ENCODE measurements at regions not wholly inside any gene's neighbourhood (a gene's known extent, or its start where the extent isn't known, plus 50 kb on each side); places are given as distances from the start of the nearest gene placed in this dataset.

DNA sequence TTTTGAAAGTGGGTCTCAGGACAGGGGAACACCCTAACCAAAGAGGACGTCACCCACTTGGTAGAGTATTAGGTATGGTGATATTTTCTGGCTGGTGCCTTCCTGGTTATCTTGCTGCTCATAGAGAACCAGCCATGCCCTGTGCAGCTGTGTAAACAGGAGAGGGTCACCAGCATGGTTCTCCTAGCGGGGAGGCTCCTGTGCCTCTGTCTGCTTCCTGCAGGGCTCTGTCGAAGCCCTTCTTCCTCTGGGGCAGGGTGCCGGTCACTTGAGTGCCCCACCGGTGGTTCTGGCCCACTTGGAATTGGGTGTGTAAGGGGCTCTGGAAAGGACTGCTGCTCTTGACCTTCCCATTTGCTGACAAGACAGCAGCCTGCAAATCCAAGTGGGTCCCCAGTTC is 80.5 kb upstream of the KCNK12 start:
- Histone ChIP-seq H3K9me3 (no peaks in the 10 kb centered on the region), H3K4me1 (no peaks in the 10 kb centered on the region), H3K4me3 (no peak overlapping the region), H3K27ac (no peak overlapping the region), H3K36me3 (no peaks in the 10 kb centered on the region), H3K27me3 (no peaks in the 10 kb centered on the region)
- TF ChIP-seq POLR2A (IDR thresholded peaks at IDR 0.05) (no peak), CTCF (IDR thresholded peaks at IDR 0.05) (no peak), EP300 (IDR thresholded peaks at IDR 0.05) (no peak)
- WGBS, 2 donors (ENCODE audit: low coverage in 1 of 2), result 22 to 55% methylated on average over 1 to 5 of the region's 5 CpGs
- ATAC-seq, result no peak

DNA sequence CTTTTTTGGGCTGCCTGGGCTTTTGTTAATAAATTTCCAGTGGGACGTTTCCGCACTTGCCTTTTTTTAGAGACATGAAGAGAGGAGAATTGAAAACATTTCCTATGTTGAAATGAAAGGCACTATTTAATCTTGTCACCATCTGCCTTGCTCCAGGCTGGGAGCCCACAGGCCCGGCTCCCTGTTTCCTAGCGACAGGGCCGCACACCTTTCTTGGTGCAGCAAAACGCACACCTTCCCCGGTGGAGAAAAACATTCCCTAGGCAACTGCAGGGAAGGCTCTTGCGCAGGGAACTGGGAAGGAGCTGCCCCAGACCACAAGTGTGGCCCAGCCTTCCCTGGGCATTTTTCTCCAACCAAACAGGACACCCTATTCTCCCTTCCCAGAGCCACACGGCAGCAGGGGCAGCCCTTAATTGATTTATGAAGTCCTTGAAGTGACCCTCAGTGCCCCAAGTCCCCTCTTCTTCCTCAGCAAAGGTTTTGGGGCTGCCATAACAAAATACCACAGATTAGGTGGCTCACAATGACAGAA is 79.3 kb upstream of the KCNK12 start:
- Histone ChIP-seq H3K4me1 (no peaks in the 10 kb centered on the region), H3K9me3 (no peaks in the 10 kb centered on the region), H3K27ac (no peak overlapping the region), H3K4me3 (no peak overlapping the region), H3K36me3 (no peaks in the 10 kb centered on the region), H3K27me3 (no peaks in the 10 kb centered on the region)
- ATAC-seq, result no peak
- 64 to 74% methylated on average over 3 to 6 of the region's 9 CpGs for WGBS, 2 donors (ENCODE audit: low coverage in 1 of 2)
- TF ChIP-seq CTCF (IDR thresholded peaks at IDR 0.05), result no peak

- Histone ChIP-seq H3K9me3 (no peaks in the 10 kb centered on the region), H3K4me1 (no peaks in the 10 kb centered on the region), H3K27ac (no peak overlapping the region), H3K36me3 (no peaks in the 10 kb centered on the region), H3K27me3 (no peaks in the 10 kb centered on the region), H3K4me3 (no peak overlapping the region)
- no peak for ATAC-seq
- 29% methylated on average over 1 of the region's 1 CpG; no CpG with 5 or more reads in 1 of the 2 donors for WGBS, 2 donors (ENCODE audit: low coverage in 1 of 2)
- TF ChIP-seq POLR2A (IDR thresholded peaks at IDR 0.05) (no peak), EP300 (IDR thresholded peaks at IDR 0.05) (no peak), POLR2AphosphoS5 (IDR thresholded peaks at IDR 0.05) (no peak), CTCF (IDR thresholded peaks at IDR 0.05) (no peak)
Measured at GRCh38 chr2:47645246-47645645, 74.5 kb upstream of the KCNK12 start.

DNA sequence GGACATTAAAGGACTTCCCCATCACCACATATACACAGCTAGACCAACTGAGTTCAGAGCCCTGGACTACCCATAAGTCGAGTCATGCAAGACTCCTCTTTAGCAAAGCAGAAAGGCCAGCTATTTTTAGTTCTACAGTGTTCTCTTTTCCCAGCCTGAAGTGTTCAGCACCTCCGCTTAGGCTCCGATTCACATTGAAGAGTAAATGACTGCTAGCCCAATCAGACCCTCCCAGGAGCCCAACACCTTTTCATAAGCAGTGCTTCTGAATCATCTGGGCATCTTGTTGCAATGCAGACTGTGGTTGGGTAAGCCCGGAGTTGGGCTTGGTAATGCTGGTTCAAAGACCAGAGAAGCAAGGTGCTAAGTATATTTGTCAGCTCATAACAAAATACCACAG is 73.6 kb upstream of the KCNK12 start:
- 75 to 77% methylated on average over 3 of the region's 4 CpGs for WGBS, 2 donors (ENCODE audit: low coverage in 1 of 2)
- Histone ChIP-seq H3K27me3 (no peaks in the 10 kb centered on the region), H3K27ac (no peak overlapping the region), H3K4me3 (no peak overlapping the region), H3K4me1 (no peaks in the 10 kb centered on the region), H3K9me3 (no peaks in the 10 kb centered on the region), H3K36me3 (no peaks in the 10 kb centered on the region)
- no peak for ATAC-seq
- TF ChIP-seq EP300 (IDR thresholded peaks at IDR 0.05) (no peak), POLR2AphosphoS5 (IDR thresholded peaks at IDR 0.05) (no peak), CTCF (IDR thresholded peaks at IDR 0.05) (no peak), POLR2A (IDR thresholded peaks at IDR 0.05) (no peak)

DNA sequence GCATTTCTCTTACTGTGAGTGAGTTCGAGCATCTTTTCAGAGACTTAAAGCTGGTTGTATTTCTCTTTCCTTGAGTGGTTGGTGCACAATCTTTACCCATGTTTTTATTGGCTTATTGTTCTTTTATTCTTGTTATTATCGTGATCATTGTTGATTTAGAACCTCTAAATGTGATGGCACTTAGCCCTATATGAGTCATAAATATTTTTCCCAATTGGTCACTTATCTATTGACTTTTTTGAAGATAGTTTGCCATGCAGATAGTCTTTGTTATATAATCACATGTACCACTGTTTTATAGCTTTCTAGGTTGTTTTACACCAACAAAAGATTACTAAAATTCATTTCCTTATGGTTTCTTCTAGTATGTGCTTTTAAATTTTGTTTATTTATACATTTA is 70.6 kb upstream of the KCNK12 start:
- H3K36me3 ChIP-seq, result no peaks in the 10 kb centered on the region
- 68 to 76% methylated on average over 2 of the region's 2 CpGs for WGBS, 2 donors (ENCODE audit: low coverage in 1 of 2)
- no peak for TF ChIP-seq POLR2A (IDR thresholded peaks at IDR 0.05)
- TF ChIP-seq POLR2AphosphoS5 (IDR thresholded peaks at IDR 0.05), result no peak
- TF ChIP-seq CTCF (IDR thresholded peaks at IDR 0.05), result no peak
- no peak for TF ChIP-seq EP300 (IDR thresholded peaks at IDR 0.05)
- no peak overlapping the region for H3K4me3 ChIP-seq
- no peaks in the 10 kb centered on the region for H3K9me3 ChIP-seq
- H3K27ac ChIP-seq, result no peak overlapping the region
- no peak for ATAC-seq
- H3K27me3 ChIP-seq, result no peaks in the 10 kb centered on the region
- H3K4me1 ChIP-seq, result peaks cover 0 to 10% (median 3%) of the 10 kb centered on the region in 3 donors
